ENCODE measurements at regions not wholly inside any gene's neighbourhood (a gene's known extent, or its start where the extent isn't known, plus 50 kb on each side); places are given as distances from the start of the nearest gene placed in this dataset.
"Not testable (repeated sequence)": the region's sequence is repeated elsewhere in the genome, so short reads cannot be mapped to it uniquely, and the experiment has no call there.

DNA sequence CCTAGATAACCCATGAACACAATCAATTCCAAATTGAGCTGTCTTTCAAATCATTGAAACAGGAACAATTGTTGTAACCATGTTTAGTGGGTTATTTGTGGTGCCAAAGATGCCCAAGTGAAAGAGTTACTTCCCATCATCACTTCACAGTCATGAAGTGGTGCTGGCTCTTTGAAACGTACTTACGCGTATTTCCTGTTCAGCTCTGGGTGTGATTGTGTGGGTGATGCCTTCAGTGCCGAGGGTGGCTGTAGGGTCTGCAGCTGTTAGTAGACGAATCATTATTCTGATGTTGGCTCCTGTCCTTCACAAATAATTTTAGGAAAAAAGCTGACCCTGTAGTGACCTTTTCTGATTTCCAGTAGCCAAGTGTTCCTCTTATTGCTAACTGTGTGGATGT lies 323.1 kb upstream of the KIAA1217 start:
- no peak for DNase-seq

DNA sequence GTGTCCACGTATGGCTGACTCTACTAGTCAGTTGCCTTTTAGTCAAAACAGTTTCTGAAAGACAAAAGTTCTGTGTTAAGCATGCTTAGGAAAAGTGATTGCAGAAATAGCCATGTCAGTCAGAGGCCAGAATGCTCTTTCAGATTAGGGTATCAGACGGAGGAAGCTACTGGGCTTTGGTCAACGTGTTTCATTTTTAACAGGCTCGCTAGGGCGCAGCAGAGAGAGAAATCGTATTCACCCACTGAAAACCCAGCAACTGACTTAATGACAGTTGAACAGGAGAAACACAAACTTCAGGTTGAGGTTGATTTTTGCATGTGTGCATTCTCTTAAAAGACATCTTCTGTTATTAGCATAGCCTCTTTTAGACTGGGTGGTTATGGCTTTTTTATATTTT lies 322.6 kb upstream of the KIAA1217 start:
- DNase-seq: no peak

GRCh38 chr10:23891301-23891700 lies 317.6 kb upstream of the KIAA1217 start:
- no peak for DNase-seq

DNA sequence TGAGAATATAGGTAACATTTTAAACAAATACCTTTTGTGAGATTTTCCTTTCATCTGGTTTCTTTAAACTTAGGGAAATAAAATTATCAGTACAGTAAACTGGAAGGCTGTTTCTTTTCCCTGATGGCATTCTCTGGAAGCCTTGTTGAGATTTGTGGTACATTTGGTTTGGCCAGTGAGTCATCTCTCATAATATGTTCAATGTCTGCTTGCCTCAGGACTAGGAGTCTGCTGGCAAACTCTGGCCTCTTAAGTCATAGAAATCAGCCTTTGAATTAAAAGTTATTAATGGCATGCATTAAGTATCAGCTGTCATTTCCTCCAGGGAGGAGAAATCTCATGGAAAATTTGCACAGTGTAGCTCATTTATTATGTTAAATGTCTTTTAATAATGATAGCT lies 316.6 kb upstream of the KIAA1217 start:
- no peak for DNase-seq

GRCh38 chr10:23897267-23897666 lies 311.7 kb upstream of the KIAA1217 start:
- DNase-seq: no peak

GRCh38 chr10:23897861-23898260 lies 311.1 kb upstream of the KIAA1217 start:
- DNase-seq: no peak

GRCh38 chr10:23899166-23899565 lies 309.8 kb upstream of the KIAA1217 start:
- no peak for DNase-seq

DNA sequence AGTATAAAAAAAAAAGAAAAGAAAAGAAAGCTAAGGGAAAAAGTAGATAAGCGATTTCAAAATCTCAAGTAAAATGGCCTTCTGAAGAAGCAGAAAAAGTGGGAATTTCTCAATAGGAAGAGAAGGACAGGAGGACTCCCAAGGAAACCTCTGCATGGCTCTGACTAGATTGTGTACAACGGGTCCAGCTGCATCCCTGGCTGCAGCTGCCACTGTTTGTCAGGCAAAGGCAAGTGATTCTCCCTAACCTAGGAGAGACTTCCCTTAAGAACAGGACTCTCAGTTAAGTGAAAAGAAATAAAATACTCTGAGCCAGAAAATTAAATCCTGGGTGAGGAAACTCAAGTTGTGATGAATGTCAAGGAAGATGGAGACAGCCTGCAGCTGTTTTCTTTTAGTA lies 298.6 kb upstream of the KIAA1217 start:
- no peak for DNase-seq

- DNase-seq: no peak
These were observed 296.0 kb upstream of the KIAA1217 start for GRCh38 chr10:23912884-23913404.

- DNase-seq: no peak
These were observed 294.3 kb upstream of the KIAA1217 start for GRCh38 chr10:23914641-23915040.

- no peak for DNase-seq
These were observed 291.6 kb upstream of the KIAA1217 start for GRCh38 chr10:23917251-23917840.

- DNase-seq: no peak
These were observed 290.7 kb upstream of the KIAA1217 start for GRCh38 chr10:23918090-23918723.

GRCh38 chr10:23918839-23919238 lies 290.1 kb upstream of the KIAA1217 start:
- no peak for DNase-seq

DNA sequence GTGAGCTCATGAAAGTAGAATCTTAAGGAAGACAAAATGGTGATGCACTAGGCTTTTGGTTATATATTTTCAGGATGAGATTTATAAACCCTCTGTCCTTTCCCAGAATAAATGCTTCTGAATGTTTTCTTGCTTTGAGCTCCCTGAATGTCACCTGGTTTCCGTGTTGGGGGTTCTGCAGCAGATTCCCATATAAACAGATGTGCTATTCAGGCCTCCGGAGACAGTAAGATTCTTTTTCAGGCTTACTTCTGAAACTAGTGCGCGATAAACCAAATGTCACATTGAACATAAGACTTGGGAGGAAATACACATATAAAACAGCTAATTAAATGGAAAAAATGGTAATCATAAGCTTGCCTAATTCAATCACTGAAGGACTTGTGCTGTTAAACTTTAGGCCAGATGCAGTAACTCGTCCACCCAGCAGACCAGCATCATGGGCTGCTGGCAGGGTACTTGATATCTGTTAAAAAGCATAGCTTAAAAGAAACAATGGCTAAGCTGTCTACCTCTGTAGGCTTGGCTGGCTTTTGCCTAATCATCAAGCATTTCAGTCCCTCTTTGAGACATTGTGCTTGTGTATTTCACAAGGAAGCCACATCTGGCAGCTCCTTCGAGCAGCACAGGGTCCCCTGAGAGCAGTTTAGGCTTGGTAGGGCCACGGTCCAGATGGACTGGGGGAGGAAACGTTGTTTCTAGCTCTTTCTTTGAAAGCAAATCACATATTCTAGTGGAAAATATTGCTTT lies 281.2 kb upstream of the KIAA1217 start:
- DNase-seq: no peak

DNA sequence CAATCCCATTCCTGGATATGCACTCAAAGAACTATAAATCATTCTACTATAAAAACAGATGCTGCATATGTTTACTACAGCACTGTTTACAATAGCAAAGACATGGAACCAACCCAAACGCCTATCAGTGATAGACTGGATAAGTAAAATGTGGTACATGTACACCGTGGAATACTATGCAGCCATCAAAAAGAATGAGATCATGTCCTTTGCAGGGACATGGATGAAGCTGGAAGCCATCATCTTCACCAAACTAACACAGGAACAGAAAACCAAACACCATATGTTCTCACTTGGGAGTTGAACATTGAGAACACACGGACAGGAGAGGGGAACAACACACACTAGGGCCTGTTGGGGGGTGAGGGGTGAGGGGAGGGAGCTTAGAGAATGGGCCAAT lies 274.9 kb upstream of the KIAA1217 start:
- not testable (repeated sequence) for DNase-seq

- no peak for DNase-seq
These were observed 263.1 kb upstream of the KIAA1217 start for GRCh38 chr10:23945845-23946244.

GRCh38 chr10:23951841-23952240 lies 257.1 kb upstream of the KIAA1217 start:
- no peak for DNase-seq

- no peak for DNase-seq
These were observed 253.3 kb upstream of the KIAA1217 start for GRCh38 chr10:23955456-23956225.

DNA sequence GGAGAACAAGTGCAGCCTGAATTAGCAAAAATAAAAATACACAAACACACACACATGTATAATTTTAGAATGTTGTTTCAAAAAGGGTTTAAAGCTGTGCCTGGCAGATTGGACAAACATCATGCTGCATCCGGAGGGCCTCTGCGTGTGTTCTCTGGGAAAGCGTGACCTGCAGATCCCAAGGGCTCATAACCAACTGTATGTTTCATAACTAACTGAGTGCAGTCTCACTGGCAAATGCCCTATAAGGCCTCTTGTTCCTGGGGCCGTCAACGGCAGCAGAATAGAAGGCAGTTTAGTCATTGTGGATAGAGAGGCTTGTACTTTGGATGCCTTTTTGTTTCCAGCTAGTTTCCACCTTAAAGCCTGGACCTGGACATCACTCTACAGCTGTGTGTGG lies 243.8 kb upstream of the KIAA1217 start:
- no peak for DNase-seq

GRCh38 chr10:23965880-23966279 lies 243.1 kb upstream of the KIAA1217 start:
- no peak for DNase-seq

- DNase-seq: no peak
These were observed 242.4 kb upstream of the KIAA1217 start for GRCh38 chr10:23966504-23967051.

DNA sequence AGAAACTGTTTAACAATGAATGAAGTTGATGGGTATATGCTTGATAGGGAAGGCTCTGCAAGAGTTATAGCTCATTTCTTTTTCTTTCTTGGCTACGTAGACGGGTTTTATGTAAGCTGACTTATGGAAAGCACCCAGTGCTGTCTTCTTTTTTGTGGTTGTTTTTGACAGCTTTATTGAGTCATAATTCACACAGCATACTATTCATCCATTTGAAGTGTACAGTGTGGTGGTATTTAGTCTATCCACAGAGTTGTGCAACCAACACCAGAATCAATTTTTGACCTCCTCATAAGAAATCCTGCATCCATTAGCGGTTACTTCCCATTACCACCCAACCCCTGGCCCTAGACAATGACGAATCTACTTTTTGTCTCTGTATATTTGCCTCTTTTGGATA lies 240.6 kb upstream of the KIAA1217 start:
- no peak for DNase-seq

DNA sequence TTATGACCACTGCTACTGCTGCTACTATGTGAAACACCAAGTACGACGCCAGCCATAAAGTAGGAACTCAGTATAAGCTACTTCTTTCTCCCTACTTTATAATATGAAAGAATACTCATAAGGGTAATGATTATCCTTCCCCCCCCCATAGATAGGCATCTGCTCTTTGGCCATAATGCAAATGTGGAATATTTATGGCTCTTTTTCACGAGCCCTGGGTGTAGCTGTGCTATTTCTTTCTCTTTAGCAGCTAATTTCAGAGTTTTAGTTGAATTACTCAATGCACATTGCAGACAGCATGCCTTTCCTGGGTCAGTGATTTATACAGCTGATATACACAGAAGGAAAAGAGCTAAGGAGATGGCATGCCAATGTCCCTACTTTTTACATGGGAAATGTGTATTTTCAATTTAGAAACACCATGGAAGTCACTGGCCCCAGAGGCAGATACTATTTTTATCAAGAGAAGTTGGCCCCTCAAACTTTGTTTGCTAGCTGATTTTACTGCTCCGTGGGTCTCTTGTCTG lies 234.1 kb upstream of the KIAA1217 start:
- DNase-seq: no peak
